H7 (cell line): ENCODE measurements at regions not wholly inside any gene's neighbourhood (a gene's known extent, or its start where the extent isn't known, plus 50 kb on each side); places are given as distances from the start of the nearest gene placed in this dataset.
"Not testable (repeated sequence)": the region's sequence is repeated elsewhere in the genome, so short reads cannot be mapped to it uniquely, and the experiment has no call there.

Experiments
- DNase-seq: peaks from one replicate; pipeline ENCODE4 v3.0.0; 2012
- H3K27me3 ChIP-seq: 2 replicates; pipeline ENCODE4 v1.6.0; 2011; ENCODE audit warnings: mild to moderate bottlenecking, low read length; ENCODE audit not compliant: control insufficient read depth, insufficient read depth
- H3K36me3 ChIP-seq: replicated peaks from 2 replicates; pipeline ENCODE4 v1.5.1; 2011; ENCODE audit warnings: low read length; ENCODE audit not compliant: control insufficient read depth, insufficient read depth
- H3K4me3 ChIP-seq: 2 replicates; pipeline ENCODE4 v1.5.1; 2011; ENCODE audit warnings: low read depth, mild to moderate bottlenecking, control low read depth, low read length, moderate library complexity; ENCODE audit not compliant: insufficient read depth

DNA sequence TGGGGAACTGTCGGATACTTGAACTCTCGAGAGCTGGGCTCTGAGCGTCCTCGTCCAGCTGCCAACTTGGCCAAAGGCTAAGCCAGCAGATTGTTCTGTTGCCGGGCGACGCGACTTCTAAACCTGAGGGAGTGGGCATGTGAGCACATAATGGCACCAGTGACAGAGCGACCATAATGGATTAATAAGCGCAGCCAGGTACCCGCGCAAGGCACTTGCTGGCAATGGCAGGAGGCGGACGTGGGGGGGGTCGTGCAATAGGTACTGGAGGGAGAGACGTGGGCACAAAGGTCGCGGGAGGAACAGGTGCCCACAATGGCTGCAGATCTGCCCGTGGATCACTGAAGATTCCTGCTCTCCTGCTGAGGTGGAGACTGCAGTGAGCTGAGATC is 1368.7 kb downstream of the CDH12 start:
- not testable (repeated sequence) for DNase-seq, H3K4me3 ChIP-seq, H3K36me3 ChIP-seq, H3K27me3 ChIP-seq

DNA sequence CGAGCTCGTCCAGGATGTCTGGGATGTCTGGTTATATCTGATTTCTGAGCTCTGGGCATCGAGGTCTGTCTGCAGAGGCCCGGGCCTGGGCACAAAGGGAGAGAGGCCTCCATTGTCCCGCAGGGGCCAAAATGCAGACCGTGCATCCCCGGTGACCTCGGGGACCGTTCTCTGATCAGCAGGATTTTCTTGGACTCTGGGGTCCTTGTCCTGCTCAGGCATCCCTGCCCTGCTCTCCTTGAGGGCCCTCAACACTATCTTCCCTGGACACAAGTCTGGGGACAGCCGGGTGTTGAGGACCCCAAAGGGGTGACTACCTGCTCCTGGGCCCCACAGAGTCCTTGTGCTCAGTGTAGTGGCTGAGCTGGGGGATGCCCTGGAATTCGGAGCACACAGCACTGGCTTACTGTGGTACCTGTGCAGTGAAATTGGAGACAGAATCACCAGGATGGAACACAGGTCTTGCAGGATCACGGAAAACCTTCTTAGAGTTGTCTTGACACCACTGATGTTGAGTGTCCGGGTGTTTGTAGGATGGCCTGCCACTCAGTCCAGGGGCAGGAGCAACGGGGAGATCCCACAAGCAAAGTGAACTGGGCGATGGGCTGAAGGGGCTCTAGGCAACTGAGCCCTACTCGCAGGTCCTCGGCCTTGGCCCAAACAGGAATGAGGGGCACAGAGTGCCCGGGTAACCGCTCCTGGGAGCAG is 1369.2 kb downstream of the CDH12 start:
- H3K27me3 ChIP-seq, H3K4me3 ChIP-seq, DNase-seq, H3K36me3 ChIP-seq: not testable (repeated sequence)

DNA sequence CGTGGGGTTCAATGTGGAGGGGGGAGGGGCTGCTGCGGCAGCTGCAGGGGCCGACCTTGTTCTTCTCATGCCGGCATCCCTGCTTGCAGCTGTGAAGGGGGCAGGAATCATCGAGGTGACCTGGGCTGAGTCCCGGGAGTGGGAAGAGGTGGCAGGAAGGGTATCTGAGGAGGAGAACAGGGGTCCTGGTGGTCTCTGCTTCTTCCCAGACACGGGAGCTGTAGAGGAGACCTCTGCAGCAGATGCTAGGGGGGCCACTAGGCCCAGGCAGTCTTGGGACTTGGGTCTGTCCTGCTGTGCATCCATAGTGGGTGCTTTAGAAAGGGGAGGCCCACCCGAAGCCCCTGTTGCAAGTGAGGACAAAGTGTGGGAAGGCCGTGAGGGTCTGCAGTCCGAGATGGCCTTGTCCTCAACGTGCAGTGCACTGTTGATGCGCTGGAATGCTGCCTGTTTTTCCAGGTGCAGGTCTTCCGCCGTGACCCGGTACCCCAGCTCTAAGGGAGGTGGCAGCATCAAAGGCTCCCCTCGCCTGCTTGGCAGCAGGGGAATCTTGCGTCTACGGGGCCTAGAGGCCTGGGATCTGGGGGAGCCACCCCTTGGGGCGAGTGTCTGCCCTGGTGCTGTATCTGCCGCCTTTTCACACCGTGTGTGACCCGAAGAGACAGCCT is 1370.0 kb downstream of the CDH12 start:
- not testable (repeated sequence) for H3K36me3 ChIP-seq, H3K27me3 ChIP-seq, H3K4me3 ChIP-seq, DNase-seq

DNA sequence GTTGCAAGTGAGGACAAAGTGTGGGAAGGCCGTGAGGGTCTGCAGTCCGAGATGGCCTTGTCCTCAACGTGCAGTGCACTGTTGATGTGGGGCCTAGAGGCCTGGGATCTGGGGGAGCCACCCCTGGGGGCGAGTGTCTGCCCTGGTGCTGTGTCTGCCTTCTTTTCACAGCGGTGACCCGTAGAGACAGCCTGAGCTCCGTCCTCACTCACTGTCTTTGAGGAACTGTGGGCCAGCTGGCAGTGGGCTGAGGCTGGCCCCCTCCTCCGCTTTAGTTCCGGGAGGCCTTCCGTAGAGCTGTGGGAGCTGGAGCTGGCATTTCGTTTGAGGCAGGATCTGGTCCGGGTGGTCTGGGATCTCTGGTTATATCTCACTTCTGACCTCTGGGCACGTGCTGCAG is 1370.6 kb downstream of the CDH12 start:
- not testable (repeated sequence) for H3K4me3 ChIP-seq, H3K36me3 ChIP-seq, H3K27me3 ChIP-seq
- DNase-seq: peak; percentile 2

DNA sequence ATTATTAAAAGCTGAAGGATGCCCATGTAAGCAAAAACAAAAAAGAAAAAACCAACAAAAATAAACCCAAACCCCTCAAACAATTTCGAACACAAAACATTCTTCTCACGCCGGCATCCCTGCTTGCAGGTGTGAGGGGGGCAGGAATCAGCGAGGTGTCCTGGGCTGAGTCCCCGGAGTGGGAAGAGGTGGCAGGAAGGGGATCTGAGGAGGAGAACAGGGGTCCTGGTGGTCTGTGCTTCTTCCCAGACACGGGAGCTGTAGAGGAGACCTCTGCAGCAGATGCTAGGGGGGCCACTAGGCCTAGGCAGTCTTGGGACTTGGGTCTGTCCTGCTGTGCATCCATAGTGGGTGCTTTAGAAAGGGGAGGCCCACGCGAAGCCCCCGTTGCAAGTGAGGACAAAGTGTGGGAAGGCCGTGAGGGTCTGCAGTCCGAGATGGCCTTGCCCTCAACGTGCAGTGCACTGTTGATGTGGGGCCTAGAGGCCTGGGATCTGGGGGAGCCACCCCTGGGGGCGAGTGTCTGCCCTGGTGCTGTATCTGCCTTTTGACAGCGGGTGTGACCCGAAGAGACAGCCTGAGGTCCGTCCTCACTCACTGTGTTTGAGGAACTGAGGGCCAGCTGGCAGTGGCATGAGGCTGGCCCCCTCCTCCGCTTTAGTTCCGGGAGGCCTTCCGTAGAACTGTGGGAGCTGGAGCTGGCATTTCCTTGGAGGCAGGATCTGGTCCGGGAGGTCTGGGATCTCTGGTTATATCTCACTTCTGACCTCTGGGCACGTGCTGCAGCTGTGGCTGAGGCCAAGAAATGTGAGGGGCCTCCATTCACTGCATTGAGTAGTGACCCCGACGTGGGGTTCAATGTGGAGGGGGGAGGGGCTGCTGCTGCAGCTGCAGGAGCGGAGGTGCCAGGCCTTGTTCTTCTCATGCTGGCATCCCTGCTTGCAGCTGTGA is 1371.5 kb downstream of the CDH12 start:
- not testable (repeated sequence) for H3K4me3 ChIP-seq, H3K27me3 ChIP-seq, DNase-seq, H3K36me3 ChIP-seq

DNA sequence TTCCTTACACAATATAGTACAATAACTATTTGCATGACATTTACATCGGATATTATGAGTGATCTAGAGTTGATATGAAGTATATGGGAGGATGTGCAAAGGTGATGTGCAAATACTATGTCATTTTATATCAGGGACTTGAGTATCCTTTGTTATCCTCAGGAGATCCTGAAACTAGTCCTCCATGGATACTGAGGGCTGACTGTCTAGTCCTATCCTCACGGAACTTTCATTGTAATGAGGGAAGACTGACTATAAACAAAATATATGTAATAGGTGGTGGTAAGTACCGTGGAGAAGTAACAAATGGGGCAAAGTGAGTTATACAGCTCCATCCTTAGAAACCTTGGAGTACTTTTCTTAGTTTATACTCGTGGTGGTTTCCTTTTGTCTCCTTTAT is 1373.1 kb downstream of the CDH12 start:
- H3K27me3 ChIP-seq, H3K36me3 ChIP-seq, H3K4me3 ChIP-seq: not testable (repeated sequence)
- peak; percentile 5 for DNase-seq

DNA sequence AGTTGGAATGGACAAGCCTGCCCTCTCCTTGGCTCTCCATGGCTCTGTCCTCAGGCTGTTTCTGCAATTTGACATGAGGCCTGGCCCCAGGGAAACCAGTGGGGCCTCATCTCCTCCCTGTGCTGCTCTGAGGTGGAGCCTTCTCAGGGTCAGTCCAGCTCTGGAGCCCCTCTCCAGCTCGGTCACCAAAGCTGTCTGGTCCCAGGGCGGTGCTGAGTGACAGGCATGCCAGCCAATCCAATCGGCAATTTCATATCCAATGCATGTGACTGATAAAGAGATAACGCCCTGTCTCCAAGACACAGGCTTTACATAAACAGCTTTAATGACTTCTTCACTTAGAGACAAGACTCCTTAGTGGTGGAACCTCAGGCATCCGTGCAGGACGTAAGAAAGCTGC is 1379.2 kb downstream of the CDH12 start:
- H3K27me3 ChIP-seq, H3K36me3 ChIP-seq, H3K4me3 ChIP-seq: not testable (repeated sequence)
- peak; percentile 0 for DNase-seq

DNA sequence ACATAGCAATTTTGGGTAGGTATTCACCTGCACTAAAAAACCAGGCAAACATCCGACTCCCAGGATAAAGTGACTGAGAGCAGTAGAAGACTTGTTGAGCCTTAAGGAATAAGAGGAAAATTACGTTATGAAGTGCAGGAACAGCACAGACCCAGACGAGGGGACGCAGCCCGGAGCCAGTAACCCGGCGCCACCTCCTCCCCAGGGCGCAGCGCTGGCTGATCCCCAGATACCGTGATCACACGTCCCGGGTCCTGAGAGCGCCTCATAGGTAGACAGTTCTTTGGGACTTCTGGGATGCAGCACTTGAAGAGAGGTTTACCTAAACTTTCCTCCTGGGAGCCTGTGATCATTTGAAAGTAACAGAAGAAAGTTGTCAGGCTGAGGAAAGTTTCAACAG is 1379.7 kb downstream of the CDH12 start:
- H3K4me3 ChIP-seq, H3K36me3 ChIP-seq, H3K27me3 ChIP-seq: not testable (repeated sequence)
- DNase-seq: peak; percentile 1

DNA sequence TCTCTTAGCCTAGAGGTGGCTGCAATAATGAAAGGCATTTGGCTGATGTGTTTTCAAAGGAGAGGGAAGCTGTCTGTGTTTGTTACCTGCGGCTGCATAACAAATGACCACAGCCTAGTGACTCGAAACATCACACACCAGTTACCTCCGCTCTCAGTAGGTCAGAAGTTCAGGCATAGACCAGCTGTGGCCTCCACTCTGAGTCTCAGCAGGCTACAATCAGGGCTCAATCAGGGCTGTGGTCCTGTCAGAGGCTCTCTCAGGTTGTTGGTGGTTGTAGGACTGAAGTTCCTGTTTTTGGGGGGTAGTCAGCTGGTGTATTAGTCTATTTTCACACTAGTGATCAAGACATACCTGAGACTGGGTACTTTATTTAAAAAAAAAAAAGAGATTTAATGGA is 1381.5 kb downstream of the CDH12 start:
- not testable (repeated sequence) for DNase-seq, H3K4me3 ChIP-seq, H3K36me3 ChIP-seq, H3K27me3 ChIP-seq

DNA sequence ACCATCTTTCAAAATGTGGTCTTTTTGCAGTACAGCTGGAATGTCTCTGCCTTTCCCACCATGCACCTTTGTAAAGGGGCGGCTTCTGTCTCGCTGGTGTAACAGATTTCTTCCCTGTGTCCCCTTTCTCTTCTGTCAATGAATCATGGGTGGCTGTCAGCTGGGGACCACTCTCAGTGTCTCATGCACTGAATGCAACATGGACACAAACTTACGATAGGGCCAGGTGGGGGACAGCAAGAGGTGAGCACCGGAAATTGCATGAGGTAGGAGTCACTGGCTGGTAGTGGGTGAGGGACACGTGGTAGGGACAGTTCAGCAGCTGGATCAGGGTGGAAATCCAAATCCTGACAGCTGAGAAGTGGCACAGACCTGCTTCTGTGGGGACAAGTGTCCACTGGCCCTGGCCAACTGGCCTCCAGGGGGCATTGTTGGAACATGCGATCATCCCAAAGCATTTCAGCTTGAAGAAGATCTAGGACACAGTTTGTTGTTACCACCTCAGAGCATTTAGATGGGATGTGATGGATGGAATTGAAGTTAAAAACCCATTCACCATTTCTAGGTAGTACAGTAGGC is 1383.5 kb downstream of the CDH12 start:
- not testable (repeated sequence) for H3K4me3 ChIP-seq, H3K36me3 ChIP-seq, H3K27me3 ChIP-seq
- DNase-seq: peak; percentile 31

DNA sequence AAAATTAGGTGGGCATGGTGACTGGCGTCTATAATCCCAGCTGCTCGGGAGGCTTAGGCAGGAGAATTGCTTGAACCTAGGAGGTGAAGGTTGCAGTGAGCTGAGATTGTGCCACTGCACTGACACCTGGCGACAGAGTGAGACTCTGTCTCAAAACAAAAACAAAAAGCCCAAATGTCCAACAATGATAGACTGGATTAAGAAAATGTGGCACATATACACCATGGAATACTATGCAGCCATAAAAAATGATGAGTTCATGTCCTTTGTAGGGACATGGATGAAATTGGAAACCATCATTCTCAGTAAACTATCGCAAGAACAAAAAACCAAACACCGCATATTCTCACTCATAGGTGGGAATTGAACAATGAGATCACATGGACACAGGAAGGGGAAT is 1385.6 kb downstream of the CDH12 start:
- not testable (repeated sequence) for H3K36me3 ChIP-seq, H3K27me3 ChIP-seq, H3K4me3 ChIP-seq, DNase-seq

DNA sequence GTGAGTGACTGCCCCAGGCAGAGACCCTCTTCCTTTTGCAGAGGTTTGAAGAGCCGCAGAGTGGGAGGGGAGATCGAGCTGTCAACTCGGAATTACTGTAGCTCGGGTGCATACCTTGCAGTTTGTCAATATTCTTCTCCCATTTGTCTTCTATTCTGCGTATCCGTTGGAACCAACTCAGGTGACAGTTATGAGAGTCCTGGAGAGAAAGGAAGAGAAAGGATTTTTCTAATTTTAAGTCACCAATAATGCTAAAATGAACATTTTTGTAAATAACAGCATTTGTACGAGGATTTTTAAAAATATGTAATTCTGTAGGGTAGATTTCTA is 1393.4 kb downstream of the CDH12 start:
- not testable (repeated sequence) for H3K36me3 ChIP-seq, H3K27me3 ChIP-seq, DNase-seq
- H3K4me3 ChIP-seq: peak overlapping the region; percentile 53

DNA sequence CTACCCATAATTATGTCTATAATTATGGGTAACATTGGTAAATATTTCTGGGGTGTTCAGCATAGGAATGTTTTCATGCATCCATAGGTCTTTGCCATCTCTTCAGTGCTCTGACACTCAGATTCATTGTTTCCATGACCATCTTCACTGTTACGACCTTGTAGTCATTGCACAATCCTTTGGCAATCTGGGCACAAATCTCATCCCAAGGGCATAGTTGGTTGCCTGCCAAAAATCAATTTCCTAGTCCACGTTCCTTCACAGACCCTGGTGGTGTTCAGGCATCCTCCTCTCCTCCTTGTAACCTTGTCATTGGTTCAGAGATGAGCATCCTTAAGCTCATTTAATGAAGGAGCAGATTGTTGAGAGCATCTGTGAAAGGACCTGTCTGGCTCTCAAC is 1400.7 kb downstream of the CDH12 start:
- no peaks in the 10 kb centered on the region for H3K36me3 ChIP-seq
- no peaks in the 10 kb centered on the region for H3K27me3 ChIP-seq
- DNase-seq: no peak
- no peak overlapping the region for H3K4me3 ChIP-seq

DNA sequence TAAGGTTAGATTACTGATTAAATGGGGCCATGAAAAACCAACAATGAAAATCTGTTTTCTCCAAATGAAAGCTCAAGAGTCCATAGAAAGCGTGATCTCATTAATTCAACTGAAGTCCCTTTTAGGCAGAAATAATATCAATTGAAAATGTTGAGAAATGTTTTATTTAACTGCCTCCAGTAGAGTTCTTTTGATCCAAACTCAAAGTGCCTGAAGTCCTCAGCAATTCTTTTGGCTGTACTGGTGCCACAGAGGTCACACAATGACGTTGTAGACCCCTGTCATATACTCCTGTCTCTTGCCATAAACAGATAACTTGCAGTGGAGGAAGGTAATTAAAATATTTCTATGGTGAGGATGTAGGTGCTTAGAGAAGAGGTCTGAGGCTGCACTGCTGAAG is 1420.5 kb downstream of the CDH12 start:
- no peak for DNase-seq
- H3K36me3 ChIP-seq: no peaks in the 10 kb centered on the region
- no peak overlapping the region for H3K4me3 ChIP-seq
- H3K27me3 ChIP-seq: no peaks in the 10 kb centered on the region

DNA sequence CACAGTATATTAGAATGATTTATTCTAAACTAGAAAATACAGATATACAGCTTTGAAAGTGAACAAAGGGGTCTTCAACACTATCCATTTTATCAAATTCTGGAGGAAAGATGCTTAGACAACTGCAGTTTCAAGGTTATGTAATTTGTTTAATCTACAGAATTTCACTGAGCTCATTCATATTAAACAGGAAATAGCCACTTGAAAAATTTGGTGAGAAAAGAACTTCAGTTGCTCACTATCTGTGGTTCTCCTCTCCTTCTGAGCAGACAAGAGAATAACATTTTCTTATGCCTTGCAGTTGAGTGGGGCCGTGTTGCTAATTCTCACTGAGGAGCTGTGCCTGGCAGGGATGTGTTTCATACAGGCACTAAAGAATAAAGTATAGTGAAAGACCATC is 1428.2 kb downstream of the CDH12 start:
- DNase-seq: no peak
- H3K4me3 ChIP-seq: no peak overlapping the region
- no peaks in the 10 kb centered on the region for H3K36me3 ChIP-seq
- no peaks in the 10 kb centered on the region for H3K27me3 ChIP-seq
